ENCODE measurements at regions not wholly inside any gene's neighbourhood (a gene's known extent, or its start where the extent isn't known, plus 50 kb on each side); places are given as distances from the start of the nearest gene placed in this dataset.

DNA sequence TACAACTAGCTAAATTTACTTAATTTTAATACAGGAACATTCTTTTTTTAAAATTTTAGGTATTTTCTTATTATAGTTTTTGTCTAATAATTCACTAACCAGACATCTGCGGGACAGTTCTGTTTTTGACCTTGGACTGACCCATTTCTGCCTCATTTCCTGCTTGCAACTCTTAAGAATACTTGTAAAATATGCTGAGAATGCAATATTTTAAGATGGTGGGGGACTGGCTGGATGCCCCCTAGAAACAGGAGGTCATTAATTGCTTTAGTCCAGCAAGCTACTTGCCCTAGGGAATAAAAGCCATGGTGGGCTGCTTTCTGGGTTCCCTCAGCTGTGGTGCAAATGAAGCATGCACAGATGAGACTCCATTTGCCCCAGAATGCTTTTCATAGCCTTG, 2348.4 kb downstream of the PCDH7 start:
- no peak overlapping the region for H3K27ac ChIP-seq
- no peak for TF ChIP-seq CTCF (IDR thresholded peaks at IDR 0.05)
- no peak for TF ChIP-seq ZFX (IDR thresholded peaks at IDR 0.05; ENCODE audit: borderline replicate concordance)

GRCh38 chr4:33071535-33071934, 2351.4 kb downstream of the PCDH7 start:
- no peak overlapping the region for H3K27ac ChIP-seq
- no peak for TF ChIP-seq ZFX (IDR thresholded peaks at IDR 0.05; ENCODE audit: borderline replicate concordance)
- TF ChIP-seq CTCF (IDR thresholded peaks at IDR 0.05), result no peak

DNA sequence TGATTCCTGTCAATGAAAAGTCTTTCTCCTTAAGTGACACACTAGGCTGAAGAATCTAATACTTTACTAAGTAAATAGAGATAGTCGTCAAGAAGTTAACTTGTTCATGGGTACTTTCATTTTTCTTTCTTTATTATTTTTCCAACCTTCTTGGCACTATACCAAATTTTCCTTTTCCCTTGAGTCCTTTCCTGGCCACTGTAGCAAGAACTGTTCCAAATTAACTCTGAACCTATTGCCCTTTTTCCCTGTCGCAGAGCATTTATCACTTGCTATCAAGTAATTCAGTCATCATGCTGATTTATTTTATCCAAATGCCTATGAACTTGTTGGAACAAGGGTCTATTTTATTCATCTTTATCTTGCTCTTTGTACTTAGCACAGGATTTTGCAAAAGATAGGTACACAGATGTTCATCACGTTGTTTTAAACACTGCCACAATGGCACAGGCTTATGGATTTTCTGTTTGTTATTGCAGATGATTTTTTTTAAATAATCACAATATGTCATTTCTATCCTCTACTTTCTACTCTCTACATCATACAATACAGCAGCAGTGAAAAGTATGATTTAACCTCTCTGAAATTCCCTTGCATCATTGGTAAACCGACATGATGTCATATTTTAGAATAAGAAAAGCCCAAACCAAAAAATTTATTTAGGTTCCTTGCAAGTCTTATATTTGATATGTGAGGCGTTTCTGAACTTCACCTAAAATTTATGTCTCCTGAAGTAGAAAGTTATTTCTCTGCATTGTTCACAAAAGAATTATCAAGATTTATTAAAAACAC, 2352.3 kb downstream of the PCDH7 start:
- H3K27ac ChIP-seq, result no peak overlapping the region
- TF ChIP-seq ZFX (IDR thresholded peaks at IDR 0.05; ENCODE audit: borderline replicate concordance) (no peak), CTCF (IDR thresholded peaks at IDR 0.05) (no peak)

DNA sequence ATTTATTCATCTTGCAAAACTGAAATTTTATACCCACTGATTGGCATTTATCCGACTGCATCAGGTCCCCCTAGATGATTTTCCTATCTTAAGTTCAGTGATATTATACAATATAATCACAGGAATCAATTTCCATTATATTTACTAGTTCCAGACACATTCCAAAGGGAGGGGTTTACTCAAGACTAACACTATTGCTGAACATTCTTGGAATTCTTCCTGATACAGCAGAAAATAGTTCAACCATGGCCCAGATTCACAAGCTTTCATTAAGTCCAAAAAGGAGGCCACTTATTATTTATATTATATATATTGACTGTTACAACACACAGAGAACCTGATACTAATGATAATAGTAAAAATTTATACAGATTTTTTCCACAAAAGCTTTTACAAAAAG, 2353.6 kb downstream of the PCDH7 start:
- H3K27ac ChIP-seq, result no peak overlapping the region
- TF ChIP-seq CTCF (IDR thresholded peaks at IDR 0.05) (no peak), ZFX (IDR thresholded peaks at IDR 0.05; ENCODE audit: borderline replicate concordance) (no peak)

DNA sequence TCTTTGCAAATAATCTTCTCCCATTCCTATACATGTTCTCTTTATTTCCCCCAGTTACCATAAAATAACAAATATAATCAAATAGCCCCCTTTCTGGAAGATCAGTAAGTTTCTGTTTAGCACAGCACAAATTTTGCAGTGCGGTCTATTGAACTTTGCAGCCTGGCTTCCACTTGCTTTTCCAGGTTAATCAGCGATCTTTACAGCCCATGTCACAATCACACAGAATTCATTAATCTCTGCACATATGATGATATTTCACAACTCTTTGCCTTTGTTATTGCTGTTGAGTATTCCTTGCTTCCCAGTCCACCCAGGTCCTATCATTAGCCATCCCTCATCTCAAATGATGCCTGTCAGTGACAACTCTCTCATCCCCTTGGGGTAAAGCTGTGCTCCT, 2358.0 kb downstream of the PCDH7 start:
- no peak overlapping the region for H3K27ac ChIP-seq
- no peak for TF ChIP-seq ZFX (IDR thresholded peaks at IDR 0.05; ENCODE audit: borderline replicate concordance)
- TF ChIP-seq CTCF (IDR thresholded peaks at IDR 0.05), result no peak

GRCh38 chr4:33080275-33080674, 2360.1 kb downstream of the PCDH7 start:
- no peak overlapping the region for H3K27ac ChIP-seq
- TF ChIP-seq CTCF (IDR thresholded peaks at IDR 0.05) (no peak), ZFX (IDR thresholded peaks at IDR 0.05; ENCODE audit: borderline replicate concordance) (no peak)

GRCh38 chr4:33085709-33086108, 2365.5 kb downstream of the PCDH7 start:
- no peak overlapping the region for H3K27ac ChIP-seq
- TF ChIP-seq CTCF (IDR thresholded peaks at IDR 0.05) (no peak), ZFX (IDR thresholded peaks at IDR 0.05; ENCODE audit: borderline replicate concordance) (no peak)

Measured in 22Rv1 (cell line).